Loucy (cell line): ENCODE measurements at regions not wholly inside any gene's neighbourhood (a gene's known extent, or its start where the extent isn't known, plus 50 kb on each side); places are given as distances from the start of the nearest gene placed in this dataset.

Experiments
- EZH2phosphoT487 ChIP-seq: fragments of 200-600 bp; IDR thresholded peaks from 2 replicates; pipeline ENCODE4 v1.6.1; 2018; ENCODE audit warnings: antibody characterized with exemption, mild to moderate bottlenecking, moderate library complexity, borderline replicate concordance
- TF ChIP-seq, protein P1 (sequence below): fragments of 200-600 bp; sonication (generic); conservative IDR thresholded peaks from 2 replicates; pipeline ENCODE4 v1.5.1; 2014; ENCODE audit warnings: mild to moderate bottlenecking, antibody characterized with exemption, low read length

DNA sequence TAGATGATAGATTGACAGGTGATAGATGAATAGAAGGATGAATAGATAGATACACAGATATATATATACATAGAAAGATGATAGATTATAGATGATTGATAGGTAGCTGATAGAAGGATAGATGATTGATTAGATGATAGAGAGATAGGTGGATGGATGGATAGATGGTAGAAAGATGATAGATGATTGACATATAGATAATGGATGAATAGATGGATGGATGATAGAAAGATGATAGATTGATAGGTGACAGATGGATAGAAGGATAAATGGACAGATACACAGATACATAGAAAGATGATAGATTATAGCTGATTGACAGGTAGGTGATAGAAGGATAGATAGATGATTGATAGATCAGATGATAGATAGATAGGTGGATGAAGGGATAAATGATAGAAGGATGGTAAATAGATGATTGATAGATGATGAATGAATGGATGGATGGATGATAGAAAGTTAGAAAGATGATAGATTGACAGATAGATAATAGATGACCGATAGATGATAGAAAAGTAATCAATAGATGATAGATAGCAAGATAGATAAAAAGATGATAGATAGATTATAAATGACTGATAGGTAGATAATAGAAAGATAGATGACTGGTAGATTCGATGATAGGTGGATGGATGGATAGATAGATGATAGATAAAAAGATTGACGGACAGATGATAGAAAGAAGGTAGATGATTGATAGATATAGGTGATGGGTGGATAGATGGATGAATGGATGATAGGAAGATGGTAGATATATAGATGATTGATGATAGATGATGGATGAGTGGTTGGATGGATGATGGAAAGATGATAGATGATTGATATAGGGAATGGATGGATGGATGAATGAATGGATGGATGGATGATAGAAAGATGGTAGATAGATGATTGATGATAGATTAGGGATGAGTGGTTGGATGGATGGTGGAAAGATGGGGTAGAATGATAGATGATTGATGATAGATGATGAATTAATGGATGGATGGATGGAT, 80.4 kb downstream of the MICALL2 start:
- TF ChIP-seq, protein P1, sequence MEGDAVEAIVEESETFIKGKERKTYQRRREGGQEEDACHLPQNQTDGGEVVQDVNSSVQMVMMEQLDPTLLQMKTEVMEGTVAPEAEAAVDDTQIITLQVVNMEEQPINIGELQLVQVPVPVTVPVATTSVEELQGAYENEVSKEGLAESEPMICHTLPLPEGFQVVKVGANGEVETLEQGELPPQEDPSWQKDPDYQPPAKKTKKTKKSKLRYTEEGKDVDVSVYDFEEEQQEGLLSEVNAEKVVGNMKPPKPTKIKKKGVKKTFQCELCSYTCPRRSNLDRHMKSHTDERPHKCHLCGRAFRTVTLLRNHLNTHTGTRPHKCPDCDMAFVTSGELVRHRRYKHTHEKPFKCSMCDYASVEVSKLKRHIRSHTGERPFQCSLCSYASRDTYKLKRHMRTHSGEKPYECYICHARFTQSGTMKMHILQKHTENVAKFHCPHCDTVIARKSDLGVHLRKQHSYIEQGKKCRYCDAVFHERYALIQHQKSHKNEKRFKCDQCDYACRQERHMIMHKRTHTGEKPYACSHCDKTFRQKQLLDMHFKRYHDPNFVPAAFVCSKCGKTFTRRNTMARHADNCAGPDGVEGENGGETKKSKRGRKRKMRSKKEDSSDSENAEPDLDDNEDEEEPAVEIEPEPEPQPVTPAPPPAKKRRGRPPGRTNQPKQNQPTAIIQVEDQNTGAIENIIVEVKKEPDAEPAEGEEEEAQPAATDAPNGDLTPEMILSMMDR, result no peak
- no peak for TF ChIP-seq EZH2phosphoT487
